SK-N-MC (cell line): ENCODE measurements at regions not wholly inside any gene's neighbourhood (a gene's known extent, or its start where the extent isn't known, plus 50 kb on each side); places are given as distances from the start of the nearest gene placed in this dataset.

ENCODE experiments used
- EZH2 ChIP-seq: fragments of 200-600 bp; sonication (generic); IDR thresholded peaks from one replicate; pipeline ENCODE4 v1.6.1; 2017; ENCODE audit warnings: antibody characterized with exemption
- POLR2AphosphoS5 ChIP-seq: IDR thresholded peaks from 2 replicates; pipeline ENCODE4 v1.6.1; 2012; ENCODE audit warnings: mild to moderate bottlenecking, low read depth, low read length, borderline replicate concordance

GRCh38 chrX:45697591-45697990, 496.9 kb upstream of the DIPK2B start:
- TF ChIP-seq EZH2 = no peak
- TF ChIP-seq POLR2AphosphoS5 = no peak
